RWPE1 (cell line): ENCODE measurements at regions not wholly inside any gene's neighbourhood (a gene's known extent, or its start where the extent isn't known, plus 50 kb on each side); places are given as distances from the start of the nearest gene placed in this dataset.

Experiments
- CTCF ChIA-PET: fragments of 350-600 bp; sonication (Branson Sonifier 250); formaldehyde crosslinking; extraction: SDS; loops from one replicate; lab custom pipeline; 2021; lab: Yijun Ruan, JAX
- POLR2A ChIA-PET: fragments of 400-600 bp; formaldehyde crosslinking; extraction: SDS; loops from one replicate; lab custom pipeline; 2020; ENCODE audit warnings: antibody characterized with exemption; ENCODE audit not compliant: low non-redundant PET; lab: Yijun Ruan, JAX
- DNase-seq: peaks from one replicate; pipeline ENCODE4 v3.0.0; 2012; ENCODE audit warnings: low spot score
- H3K27ac ChIP-seq: fragments of 450-650 bp; 2 replicates; pipeline ENCODE4 v1.5.1; 2017
- CTCF ChIP-seq: fragments of 450-650 bp; conservative IDR thresholded peaks from 2 replicates; pipeline ENCODE4 v1.5.1; 2017; ENCODE audit warnings: low read depth, mild to moderate bottlenecking

- ChIA-PET CTCF (no interaction called here), POLR2A (no interaction called here)
- no peak for TF ChIP-seq CTCF
- no peak for DNase-seq
- no peak overlapping the region for H3K27ac ChIP-seq
These were observed 55.9 kb upstream of the ALB start for GRCh38 chr4:73348185-73348584.

DNA sequence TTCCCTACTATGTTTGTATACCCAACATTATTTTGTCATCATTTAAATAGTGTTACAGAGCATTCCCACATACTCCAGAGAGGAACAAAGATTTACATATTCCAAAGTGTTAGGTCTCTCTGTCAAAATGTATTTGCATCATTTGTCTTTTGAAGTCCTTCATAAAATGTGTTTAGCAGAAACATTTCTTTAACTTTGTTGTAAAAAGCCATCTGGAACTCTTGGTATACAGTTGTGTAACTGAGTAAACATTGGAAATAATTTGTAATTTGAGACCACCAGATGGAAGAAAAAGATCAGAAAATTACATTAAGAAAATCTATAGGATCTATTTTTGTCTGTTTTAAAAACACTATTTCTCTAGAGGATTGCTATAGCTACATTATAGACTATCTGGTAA lies 56.6 kb upstream of the ALB start:
- no peak overlapping the region for H3K27ac ChIP-seq
- no peak for DNase-seq
- POLR2A ChIA-PET, result no interaction called here
- no peak for TF ChIP-seq CTCF
- CTCF ChIA-PET, result no interaction called here

GRCh38 chr4:73345399-73345975 lies 58.6 kb upstream of the ALB start:
- POLR2A ChIA-PET, result no interaction called here
- DNase-seq, result no peak
- CTCF ChIA-PET, result no interaction called here
- no peak for TF ChIP-seq CTCF
- H3K27ac ChIP-seq, result no peak overlapping the region

DNA sequence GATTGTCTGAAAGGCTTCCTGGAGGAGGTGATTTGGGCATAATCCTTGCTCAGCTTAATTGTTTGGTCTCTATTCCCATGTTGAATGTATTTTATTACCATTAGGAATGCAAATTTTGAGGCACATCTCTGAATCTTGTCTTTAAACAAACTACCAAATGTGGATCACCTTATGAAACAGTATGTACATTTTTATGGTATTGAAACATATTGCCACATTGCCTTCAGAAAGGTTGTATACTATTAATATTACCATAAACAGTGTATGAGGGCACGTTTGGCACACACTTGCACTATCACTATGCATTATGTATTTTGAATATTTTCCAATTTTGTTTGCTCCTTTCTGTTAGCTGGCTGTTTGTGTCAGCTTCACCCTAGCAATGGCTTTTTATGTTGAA lies 60.0 kb upstream of the ALB start:
- ChIA-PET CTCF (interaction anchor here (0.9 kb wide), 1 partner anchor 307 kb away, joined by 5 read pairs; no protein-coding TSS in a partner anchor), POLR2A (no interaction called here)
- DNase-seq, result no peak

GRCh38 chr4:73343432-73343831 lies 60.7 kb upstream of the ALB start:
- ChIA-PET CTCF (no interaction called here), POLR2A (no interaction called here)
- no peak for DNase-seq
- H3K27ac ChIP-seq, result no peak overlapping the region
- TF ChIP-seq CTCF, result no peak

More for the DNA sequence above, 60.0 kb upstream of the ALB start:
- H3K27ac ChIP-seq, result no peak overlapping the region
- TF ChIP-seq CTCF, result no peak

- CTCF ChIA-PET, result interaction anchor here (0.6 to 2.0 kb wide), 5 partner anchors 38 to 855 kb away, joined by 3 to 14 read pairs (median 3); no protein-coding TSS in a partner anchor
- POLR2A ChIA-PET, result no interaction called here
- H3K27ac ChIP-seq, result no peak overlapping the region
- peak; percentile 14 for DNase-seq
- TF ChIP-seq CTCF, result peak; percentile 39
These were observed 62.6 kb upstream of the ALB start for GRCh38 chr4:73341454-73341853.
